CD4-positive, alpha-beta T cell treated with Interleukin-2 at 100 ng/mL for 4 hours (primary cell): ENCODE measurements at regions not wholly inside any gene's neighbourhood (a gene's known extent, or its start where the extent isn't known, plus 50 kb on each side); places are given as distances from the start of the nearest gene placed in this dataset.
"Not testable (repeated sequence)": the region's sequence is repeated elsewhere in the genome, so short reads cannot be mapped to it uniquely, and the experiment has no call there.

Experiments
- DNase-seq: peaks from one replicate; pipeline ENCODE4 v3.0.0-alpha.2; 2020; ENCODE audit warnings: low spot score

- no peak for DNase-seq
Observed at GRCh38 chr12:38159591-38160317, 156.8 kb upstream of the ALG10B start.

GRCh38 chr12:38160318-38161122 is 156.1 kb upstream of the ALG10B start:
- DNase-seq, result no peak

GRCh38 chr12:38161123-38162000 is 155.2 kb upstream of the ALG10B start:
- no peak for DNase-seq

GRCh38 chr12:38162013-38162412 is 154.6 kb upstream of the ALG10B start:
- DNase-seq, result no peak

- DNase-seq, result no peak
Observed at GRCh38 chr12:38162708-38163441, 153.7 kb upstream of the ALG10B start.

- DNase-seq, result no peak
Observed at GRCh38 chr12:38163442-38163801, 153.2 kb upstream of the ALG10B start.

GRCh38 chr12:38166225-38166624 is 150.3 kb upstream of the ALG10B start:
- no peak for DNase-seq

- DNase-seq, result no peak
Observed at GRCh38 chr12:38175538-38175937, 141.0 kb upstream of the ALG10B start.

- DNase-seq, result not testable (repeated sequence)
Observed at GRCh38 chr12:38183617-38184016, 133.0 kb upstream of the ALG10B start.

GRCh38 chr12:38197286-38197685 is 119.3 kb upstream of the ALG10B start:
- not testable (repeated sequence) for DNase-seq

GRCh38 chr12:38201461-38202276 is 114.9 kb upstream of the ALG10B start:
- DNase-seq, result no peak

- no peak for DNase-seq
Observed at GRCh38 chr12:38204831-38205230, 111.7 kb upstream of the ALG10B start.

GRCh38 chr12:38222011-38222410 is 94.6 kb upstream of the ALG10B start:
- no peak for DNase-seq

- not testable (repeated sequence) for DNase-seq
Observed at GRCh38 chr12:38238328-38238727, 78.2 kb upstream of the ALG10B start.

GRCh38 chr12:38253778-38254177 is 62.8 kb upstream of the ALG10B start:
- no peak for DNase-seq

- no peak for DNase-seq
Observed at GRCh38 chr12:38258411-38258810, 58.2 kb upstream of the ALG10B start.
